ENCODE measurements at regions not wholly inside any gene's neighbourhood (a gene's known extent, or its start where the extent isn't known, plus 50 kb on each side); places are given as distances from the start of the nearest gene placed in this dataset.

DNA sequence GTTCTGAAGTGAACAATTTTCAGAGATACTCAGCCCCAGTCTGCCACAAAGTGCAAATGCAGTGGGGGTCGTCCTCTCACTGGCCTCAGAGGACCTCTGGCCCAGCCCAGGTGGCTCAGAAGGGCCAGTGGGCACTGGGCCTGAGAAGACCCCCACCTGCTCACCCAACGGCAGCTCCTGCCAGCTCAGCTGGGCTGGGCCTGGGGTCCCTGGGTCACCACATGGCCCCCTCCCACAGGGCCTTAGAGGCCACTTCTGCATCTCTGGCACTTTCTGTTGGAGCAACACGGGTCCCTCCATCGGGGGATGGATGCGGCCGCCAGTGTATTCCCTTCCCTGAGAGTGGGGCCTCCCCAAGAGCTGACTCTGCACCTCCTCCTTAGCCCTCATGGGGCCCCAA is 262.7 kb upstream of the KCNH8 start:
- TF ChIP-seq POLR2A (IDR thresholded peaks at IDR 0.05) = no peak
- TF ChIP-seq CTCF (IDR thresholded peaks at IDR 0.05) = no peak

All from ovary (tissue), 3 donors.